ENCODE measurements at regions not wholly inside any gene's neighbourhood (a gene's known extent, or its start where the extent isn't known, plus 50 kb on each side); places are given as distances from the start of the nearest gene placed in this dataset.

- no peak for ATAC-seq
- Histone ChIP-seq H3K4me2 (ENCODE audit: low read length) (no peak overlapping the region), H3K27me3 (ENCODE audit: insufficient read depth, low read length) (peaks cover 15% of the 10 kb centered on the region), H3K9me3 (ENCODE audit: control insufficient read depth in 1 of 2, insufficient read depth in 1 of 2, low read depth in 1 of 2, low read length in 2 of 2) (no peaks in the 10 kb centered on the region), H3K27ac (ENCODE audit: low read depth, low read length) (no peak overlapping the region), H3K4me3 (replicated peaks in 1 of 2; ENCODE audit: low read depth in 1 of 2, low read length in 2 of 2) (no peak overlapping the region), H3K36me3 (ENCODE audit: control insufficient read depth in 1 of 2, insufficient read depth in 2 of 2, low read length in 2 of 2) (no peaks in the 10 kb centered on the region), H3K9me2 (ENCODE audit: insufficient read depth) (no peaks in the 10 kb centered on the region), H3K4me1 (ENCODE audit: control insufficient read depth in 1 of 2, insufficient read depth in 2 of 2, low read length in 2 of 2) (no peaks in the 10 kb centered on the region), H2AFZ (ENCODE audit: low read depth, low read length, poor library complexity, severe bottlenecking) (no peak overlapping the region), H3K9ac (ENCODE audit: low read length) (no peak overlapping the region), H4K20me1 (ENCODE audit: insufficient read depth) (no peaks in the 10 kb centered on the region), H3K79me2 (ENCODE audit: insufficient read depth, low read length) (no peaks in the 10 kb centered on the region)
- CTCF ChIA-PET: no interaction called here
- RAD21 ChIA-PET (ENCODE audit: low non-redundant PET in 1 of 2, low total read pairs in 2 of 2, uncharacterized antibody in 2 of 2, unreplicated experiment in 2 of 2): no interaction called here
- no peak for TF ChIP-seq TCF7L2 (IDR thresholded peaks at IDR 0.05; ENCODE audit: borderline replicate concordance, extremely low read depth, insufficient read depth, insufficient read length)
- TF ChIP-seq RAD21 (IDR thresholded peaks at IDR 0.05; ENCODE audit: low read depth): no peak
- no peak for TF ChIP-seq ATF3 (IDR thresholded peaks at IDR 0.05)
- TF ChIP-seq SP1 (IDR thresholded peaks at IDR 0.05; ENCODE audit: low read depth): no peak
- TF ChIP-seq, protein P1, sequence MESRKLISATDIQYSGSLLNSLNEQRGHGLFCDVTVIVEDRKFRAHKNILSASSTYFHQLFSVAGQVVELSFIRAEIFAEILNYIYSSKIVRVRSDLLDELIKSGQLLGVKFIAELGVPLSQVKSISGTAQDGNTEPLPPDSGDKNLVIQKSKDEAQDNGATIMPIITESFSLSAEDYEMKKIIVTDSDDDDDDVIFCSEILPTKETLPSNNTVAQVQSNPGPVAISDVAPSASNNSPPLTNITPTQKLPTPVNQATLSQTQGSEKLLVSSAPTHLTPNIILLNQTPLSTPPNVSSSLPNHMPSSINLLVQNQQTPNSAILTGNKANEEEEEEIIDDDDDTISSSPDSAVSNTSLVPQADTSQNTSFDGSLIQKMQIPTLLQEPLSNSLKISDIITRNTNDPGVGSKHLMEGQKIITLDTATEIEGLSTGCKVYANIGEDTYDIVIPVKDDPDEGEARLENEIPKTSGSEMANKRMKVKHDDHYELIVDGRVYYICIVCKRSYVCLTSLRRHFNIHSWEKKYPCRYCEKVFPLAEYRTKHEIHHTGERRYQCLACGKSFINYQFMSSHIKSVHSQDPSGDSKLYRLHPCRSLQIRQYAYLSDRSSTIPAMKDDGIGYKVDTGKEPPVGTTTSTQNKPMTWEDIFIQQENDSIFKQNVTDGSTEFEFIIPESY (IDR thresholded peaks at IDR 0.05; ENCODE audit: extremely low read depth, insufficient replicate concordance, low read length): no peak
- no peak for TF ChIP-seq FOSL1 (IDR thresholded peaks at IDR 0.05; ENCODE audit: low read depth)
- no peak for TF ChIP-seq SIN3A (IDR thresholded peaks at IDR 0.05; ENCODE audit: low read depth)
- POLR2A ChIA-PET: no interaction called here
- intact Hi-C loops (cut with micrococcal nuclease): no loop called here
- no TSS peak for BruUV-seq (replicated peaks)
- DNase-seq (ENCODE audit: low read depth, low spot score): no peak
These were observed 203.0 kb upstream of the MIR17HG start for GRCh38 chr13:91144486-91144885.

GRCh38 chr13:91145571-91146205 lies 201.8 kb upstream of the MIR17HG start:
- BruUV-seq (replicated peaks): no TSS peak
- H4K20me1 ChIP-seq (ENCODE audit: insufficient read depth): no peaks in the 10 kb centered on the region
- H3K9ac ChIP-seq (ENCODE audit: low read length): no peak overlapping the region
- H3K36me3 ChIP-seq (ENCODE audit: control insufficient read depth in 1 of 2, insufficient read depth in 2 of 2, low read length in 2 of 2): no peaks in the 10 kb centered on the region
- H3K9me3 ChIP-seq (ENCODE audit: control insufficient read depth in 1 of 2, insufficient read depth in 1 of 2, low read depth in 1 of 2, low read length in 2 of 2): no peaks in the 10 kb centered on the region
- DNase-seq (ENCODE audit: low read depth, low spot score) (no peak), ATAC-seq (no peak)
- no peak overlapping the region for H2AFZ ChIP-seq (ENCODE audit: low read depth, low read length, poor library complexity, severe bottlenecking)
- H3K27ac ChIP-seq (ENCODE audit: low read depth, low read length): no peak overlapping the region
- intact Hi-C loops (cut with micrococcal nuclease): no loop called here
- POLR2A ChIA-PET: no interaction called here
- no peak overlapping the region for H3K4me3 ChIP-seq (replicated peaks in 1 of 2; ENCODE audit: low read depth in 1 of 2, low read length in 2 of 2)
- RAD21 ChIA-PET (ENCODE audit: low non-redundant PET in 1 of 2, low total read pairs in 2 of 2, uncharacterized antibody in 2 of 2, unreplicated experiment in 2 of 2): no interaction called here
- no peaks in the 10 kb centered on the region for H3K4me1 ChIP-seq (ENCODE audit: control insufficient read depth in 1 of 2, insufficient read depth in 2 of 2, low read length in 2 of 2)
- no peaks in the 10 kb centered on the region for H3K79me2 ChIP-seq (ENCODE audit: insufficient read depth, low read length)
- no peak overlapping the region for H3K4me2 ChIP-seq (ENCODE audit: low read length)
- H3K9me2 ChIP-seq (ENCODE audit: insufficient read depth): no peaks in the 10 kb centered on the region
- TF ChIP-seq REST (IDR thresholded peaks at IDR 0.05; ENCODE audit: low read depth): no peak
- CTCF ChIA-PET: no interaction called here
- H3K27me3 ChIP-seq (ENCODE audit: insufficient read depth, low read length): peaks cover 13% of the 10 kb centered on the region

All from HCT116 (cell line).